Heart right ventricle (tissue), 16 donors: ENCODE measurements at regions not wholly inside any gene's neighbourhood (a gene's known extent, or its start where the extent isn't known, plus 50 kb on each side); places are given as distances from the start of the nearest gene placed in this dataset.

ENCODE experiments used
- ATAC-seq, 8 donors: fragments of 200-7000 bp; cut with Tn5 transposase; one replicate each; pipeline ENCODE4 v1.9.1; 2020; ENCODE audit warnings: mild to moderate bottlenecking in 8 of 8, moderate library complexity in 8 of 8, moderate number of reproducible peaks in 1 of 8
- DNase-seq, 2 donors: peaks; one replicate each; pipeline ENCODE4 v3.0.0-alpha.2; 2020
- H3K27ac ChIP-seq, 10 donors: fragments of 200-600 bp; sonication (generic) in 2 of 10; one replicate each; pipeline versions ENCODE4 v1.5.0 to v1.8.0; 2020 to 2022; ENCODE audit warnings: mild to moderate bottlenecking in 3 of 10
- H3K27me3 ChIP-seq, 7 donors: fragments of 200-600 bp; one replicate each; pipeline ENCODE4 v1.8.0; 2021 to 2022; ENCODE audit warnings: mild to moderate bottlenecking in 2 of 7
- H3K36me3 ChIP-seq, 9 donors: fragments of 200-600 bp; sonication (generic) in 1 of 9; one replicate each; pipeline versions ENCODE4 v1.5.0 to v1.8.0; 2020 to 2022; ENCODE audit warnings: mild to moderate bottlenecking in 2 of 9
- H3K4me1 ChIP-seq, 9 donors: fragments of 200-600 bp; sonication (generic) in 1 of 9; one replicate each; pipeline versions ENCODE4 v1.5.0 to v1.8.0; 2020 to 2022; ENCODE audit warnings: mild to moderate bottlenecking in 4 of 9
- H3K4me3 ChIP-seq, 10 donors: fragments of 200-600 bp; sonication (generic) in 2 of 10; one replicate each; pipeline versions ENCODE4 v1.5.0 to v1.8.0; 2020 to 2022; ENCODE audit warnings: mild to moderate bottlenecking in 7 of 10, moderate library complexity in 2 of 10
- H3K9me3 ChIP-seq, 11 donors: fragments of 200-600 bp in 10 of 11; sonication (generic) in 2 of 11; one replicate each; pipeline versions ENCODE4 v1.5.0 to v1.8.0; 2013 to 2022; ENCODE audit warnings: mild to moderate bottlenecking in 2 of 11, control low read depth in 1 of 11, moderate library complexity in 1 of 11
- WGBS, 2 donors: extraction: QIAGEN DNeasy Blood & Tissue Kit; methylation state at CpG; one replicate each; pipeline ENCODE4 v1.1.7; 2013; ENCODE audit warnings: inconsistent platforms in 1 of 2; 5-methylcytosine and 5-hydroxymethylcytosine counted together
- intact Hi-C, 10 donors: fragments of 100-400 bp; cut with DNase I; formaldehyde crosslinking; loops; one replicate each; pipeline versions ENCODE4 v1.11.1 to v1.14.2; 2022
- TF ChIP-seq, protein P1 (sequence below), 9 donors: fragments of 200-600 bp; sonication (generic) in 2 of 9; IDR thresholded peaks; one replicate each; pipeline versions ENCODE4 v1.5.0 to v1.8.0; 2021 to 2022; ENCODE audit warnings: antibody characterized with exemption in 9 of 9, mild to moderate bottlenecking in 5 of 9, moderate library complexity in 1 of 9
- donor health status: Arrhythmogenic right ventricular cardiomyopathy.
- donor health status: ischemic (EF 13 %, LVEDD 7.1; RV severe dilation, severe dysfunction).
- donor health status: healthy with polysubstance abuse.
- donor health status: DM: no; HTN: yes; CAD: no.
- donor health status: DM: no; HTN: no; CAD: no.
- donor health status: ischemic (EF 25% LVEDD 6.9; RV normal size, moderate dysfunction).
- donor health status: ischemic (EF 25% LVEDD 5.7; RV mildly dilated, moderate dysfunction).
- donor health status: healthy.
- donor health status: DM: yes; HTN: yes; CAD: no.
- donor health status: Ischemic cardiomyopathy.
- donor health status: ischemic (EF 35%, LVEDD 5.7; RV mildly dilated, moderate dysfunction).
- donor health status: nonischemic (EF 11% LVEDD 7.7; RV severe dilation, severe dysfunction).
- donor health status: DM: yes; HTN: yes; CAD: no.
- donor health status: PGD.
- donor health status: ischemic (EF 29% LVEDD 5.4; RV normal size, mild dysfunction).
- donor health status: nonischemic (EF 23%, LVEDD 6.1; RV moderate dilation, normal function).

DNA sequence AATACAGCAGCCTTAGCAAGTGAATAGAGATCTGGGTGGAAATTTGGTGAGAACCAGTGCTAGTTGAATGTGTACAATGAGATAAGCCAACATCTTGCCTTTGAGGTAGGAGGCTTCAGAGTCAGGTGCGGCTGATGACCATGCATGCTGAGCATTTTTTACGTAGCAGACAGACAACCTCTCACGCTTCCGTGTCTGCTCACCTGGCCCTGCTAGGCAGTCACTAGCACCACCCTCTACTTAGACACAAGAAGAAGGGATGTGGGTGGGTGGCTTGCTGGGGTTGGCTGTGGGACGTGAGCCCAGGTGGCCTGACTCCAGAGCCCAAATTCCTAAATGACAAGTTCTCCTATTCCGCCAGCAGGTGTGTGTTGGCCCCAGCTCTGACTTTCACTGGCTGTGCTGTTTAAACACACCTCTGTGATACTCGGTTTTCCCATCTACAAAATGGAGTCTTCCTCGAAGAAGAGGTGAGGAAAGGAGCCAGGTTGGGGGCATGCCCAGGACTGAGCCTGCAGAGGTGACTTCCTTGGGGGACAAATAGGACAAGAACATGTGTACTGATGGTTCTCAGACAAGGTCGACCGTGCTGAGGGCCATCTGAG lies 57.8 kb upstream of the BCL11B start:
- H3K4me3 ChIP-seq, result no peak overlapping the region
- H3K4me1 ChIP-seq, result no peaks in the 10 kb centered on the region
- DNase-seq (no peak), ATAC-seq (no peak)
- 69 to 74% methylated on average over 10 of the region's 10 CpGs for WGBS, 2 donors
- intact Hi-C loops, result loop anchor here in 4 of 10 donors (10.0 kb wide), 1 partner anchor 85 kb away; no protein-coding TSS in a partner anchor
- no peak overlapping the region for H3K27ac ChIP-seq
- peaks cover 0 to 48% (median 11%) of the 10 kb centered on the region in 7 donors for H3K27me3 ChIP-seq
- TF ChIP-seq, protein P1, sequence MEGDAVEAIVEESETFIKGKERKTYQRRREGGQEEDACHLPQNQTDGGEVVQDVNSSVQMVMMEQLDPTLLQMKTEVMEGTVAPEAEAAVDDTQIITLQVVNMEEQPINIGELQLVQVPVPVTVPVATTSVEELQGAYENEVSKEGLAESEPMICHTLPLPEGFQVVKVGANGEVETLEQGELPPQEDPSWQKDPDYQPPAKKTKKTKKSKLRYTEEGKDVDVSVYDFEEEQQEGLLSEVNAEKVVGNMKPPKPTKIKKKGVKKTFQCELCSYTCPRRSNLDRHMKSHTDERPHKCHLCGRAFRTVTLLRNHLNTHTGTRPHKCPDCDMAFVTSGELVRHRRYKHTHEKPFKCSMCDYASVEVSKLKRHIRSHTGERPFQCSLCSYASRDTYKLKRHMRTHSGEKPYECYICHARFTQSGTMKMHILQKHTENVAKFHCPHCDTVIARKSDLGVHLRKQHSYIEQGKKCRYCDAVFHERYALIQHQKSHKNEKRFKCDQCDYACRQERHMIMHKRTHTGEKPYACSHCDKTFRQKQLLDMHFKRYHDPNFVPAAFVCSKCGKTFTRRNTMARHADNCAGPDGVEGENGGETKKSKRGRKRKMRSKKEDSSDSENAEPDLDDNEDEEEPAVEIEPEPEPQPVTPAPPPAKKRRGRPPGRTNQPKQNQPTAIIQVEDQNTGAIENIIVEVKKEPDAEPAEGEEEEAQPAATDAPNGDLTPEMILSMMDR (IDR thresholded peaks at IDR 0.05), result no peak
- no peaks in the 10 kb centered on the region for H3K9me3 ChIP-seq
- no peaks in the 10 kb centered on the region for H3K36me3 ChIP-seq

DNA sequence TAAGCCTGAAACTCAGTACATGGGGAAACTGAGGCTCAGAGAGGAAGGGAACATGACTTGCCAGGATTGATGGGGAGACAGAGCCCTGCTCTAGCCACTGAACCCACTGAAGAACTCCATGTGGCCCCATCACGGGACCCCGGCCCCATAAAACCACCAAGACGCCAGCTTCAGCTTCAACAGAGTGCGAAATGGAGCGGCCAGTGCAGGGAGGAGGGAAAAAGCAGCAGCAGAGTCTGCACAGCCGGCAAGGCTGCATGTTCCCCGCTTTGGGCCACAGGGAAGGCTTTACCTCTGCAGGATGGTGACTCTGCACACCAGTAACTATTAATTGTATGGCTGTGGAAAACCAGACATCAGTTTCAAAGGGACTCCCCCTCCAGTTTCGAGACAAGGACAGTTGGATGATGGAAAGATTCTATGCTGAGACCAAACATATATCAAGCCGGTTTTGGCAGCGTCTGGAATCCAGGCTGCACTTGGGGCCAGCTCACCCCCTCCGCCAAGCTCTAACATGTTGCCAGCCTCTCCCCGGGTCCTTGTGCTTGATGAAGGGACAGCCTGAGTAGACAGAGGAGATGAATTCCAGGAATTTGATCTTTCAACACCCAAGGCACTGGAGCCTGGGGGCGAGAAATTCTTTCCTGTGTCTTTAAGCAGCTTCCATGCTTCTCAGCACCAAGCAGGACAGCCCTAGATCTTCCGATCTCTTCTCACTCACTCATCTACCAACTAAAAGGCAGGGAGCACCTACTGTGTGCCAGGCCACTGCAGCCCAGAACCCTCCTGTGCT lies 55.7 kb upstream of the BCL11B start:
- Histone ChIP-seq H3K27ac (no peak overlapping the region), H3K36me3 (no peaks in the 10 kb centered on the region), H3K4me1 (no peaks in the 10 kb centered on the region), H3K27me3 (peaks cover 0 to 57% (median 11%) of the 10 kb centered on the region in 7 donors), H3K4me3 (no peak overlapping the region), H3K9me3 (no peaks in the 10 kb centered on the region)
- DNase-seq (no peak), ATAC-seq (no peak)
- intact Hi-C loops, result loop anchor here in 4 of 10 donors (10.0 kb wide), 1 partner anchor 87 kb away; no protein-coding TSS in a partner anchor
- TF ChIP-seq, protein P1 (IDR thresholded peaks at IDR 0.05), result no peak
- WGBS, 2 donors, result 31% methylated on average over 14 of the region's 14 CpGs

GRCh38 chr14:99327050-99327449 lies 55.1 kb upstream of the BCL11B start:
- peaks cover 0 to 57% (median 11%) of the 10 kb centered on the region in 7 donors for H3K27me3 ChIP-seq

GRCh38 chr14:99326041-99326710 lies 54.2 kb upstream of the BCL11B start:
- intact Hi-C loops, result loop anchor here in 4 of 10 donors (10.0 kb wide), 1 partner anchor 89 kb away; no protein-coding TSS in a partner anchor
- H3K4me1 ChIP-seq, result no peaks in the 10 kb centered on the region
- H3K27ac ChIP-seq, result no peak overlapping the region
- DNase-seq, result no peak
- H3K27me3 ChIP-seq, result peaks cover 0 to 59% (median 11%) of the 10 kb centered on the region in 7 donors
- TF ChIP-seq, protein P1 (IDR thresholded peaks at IDR 0.05), result no peak
- ATAC-seq, result no peak
- H3K4me3 ChIP-seq, result no peak overlapping the region
- no peaks in the 10 kb centered on the region for H3K9me3 ChIP-seq
- H3K36me3 ChIP-seq, result no peaks in the 10 kb centered on the region
- WGBS, 2 donors, result 84 to 89% methylated on average over 8 of the region's 8 CpGs

More at GRCh38 chr14:99327050-99327449, 55.1 kb upstream of the BCL11B start:
- no peak overlapping the region for H3K4me3 ChIP-seq
- 73 to 79% methylated on average over 5 of the region's 5 CpGs for WGBS, 2 donors
- no peaks in the 10 kb centered on the region for H3K4me1 ChIP-seq
- intact Hi-C loops, result loop anchor here in 4 of 10 donors (10.0 kb wide), 1 partner anchor 88 kb away; no protein-coding TSS in a partner anchor
- ATAC-seq (no peak), DNase-seq (no peak)
- no peaks in the 10 kb centered on the region for H3K36me3 ChIP-seq
- H3K27ac ChIP-seq, result no peak overlapping the region
- no peaks in the 10 kb centered on the region for H3K9me3 ChIP-seq
- TF ChIP-seq, protein P1 (IDR thresholded peaks at IDR 0.05), result no peak
